Lower leg skin (tissue), 3 donors: ENCODE measurements at regions not wholly inside any gene's neighbourhood (a gene's known extent, or its start where the extent isn't known, plus 50 kb on each side); places are given as distances from the start of the nearest gene placed in this dataset.

Experiments used
- CTCF ChIP-seq, 3 donors: fragments of 450-650 bp; IDR thresholded peaks; one replicate each; pipeline ENCODE4 v1.5.1; 2016; ENCODE audit warnings: antibody characterized with exemption in 3 of 3, mild to moderate bottlenecking in 3 of 3, moderate library complexity in 2 of 3
- POLR2A ChIP-seq, 2 donors: fragments of 450-650 bp; IDR thresholded peaks; one replicate each; pipeline ENCODE4 v1.6.1; 2016 to 2017; ENCODE audit warnings: antibody characterized with exemption in 2 of 2, mild to moderate bottlenecking in 1 of 2, moderate library complexity in 1 of 2

- TF ChIP-seq POLR2A (IDR thresholded peaks at IDR 0.05), result no peak
- no peak for TF ChIP-seq CTCF (IDR thresholded peaks at IDR 0.05)
Observed at GRCh38 chr7:131795400-131795799, 239.0 kb upstream of the PODXL start.
